Lower leg skin (tissue), 4 donors: ENCODE measurements at regions not wholly inside any gene's neighbourhood (a gene's known extent, or its start where the extent isn't known, plus 50 kb on each side); places are given as distances from the start of the nearest gene placed in this dataset.

ENCODE experiments used
- DNase-seq, 2 donors: peaks; one replicate each; pipeline ENCODE4 v3.0.0-alpha.2; 2019; ENCODE audit warnings: low spot score in 2 of 2
- H3K4me3 ChIP-seq: fragments of 200-600 bp; sonication (generic); 2 replicates; pipeline ENCODE4 v1.5.1; 2017; ENCODE audit warnings: mild to moderate bottlenecking, low read depth; ENCODE audit not compliant: poor library complexity, severe bottlenecking
- POLR2A ChIP-seq, 2 donors: fragments of 450-650 bp; IDR thresholded peaks; one replicate each; pipeline ENCODE4 v1.6.1; 2016 to 2017; ENCODE audit warnings: antibody characterized with exemption in 2 of 2, mild to moderate bottlenecking in 1 of 2, moderate library complexity in 1 of 2
- WGBS, 2 donors: methylation state at CpG; one replicate each; pipeline ENCODE4 v1.1.5; 2018; 5-methylcytosine and 5-hydroxymethylcytosine counted together
- intact Hi-C: fragments of 100-400 bp; cut with DNase I; formaldehyde crosslinking; loops from one replicate; pipeline ENCODE4 v1.15.0; 2023; ENCODE audit warnings: low total_unique reads
- TF ChIP-seq, protein P1 (sequence below), 3 donors: fragments of 450-650 bp; IDR thresholded peaks; one replicate each; pipeline ENCODE4 v1.5.1; 2016; ENCODE audit warnings: antibody characterized with exemption in 3 of 3, mild to moderate bottlenecking in 3 of 3, moderate library complexity in 2 of 3

DNA sequence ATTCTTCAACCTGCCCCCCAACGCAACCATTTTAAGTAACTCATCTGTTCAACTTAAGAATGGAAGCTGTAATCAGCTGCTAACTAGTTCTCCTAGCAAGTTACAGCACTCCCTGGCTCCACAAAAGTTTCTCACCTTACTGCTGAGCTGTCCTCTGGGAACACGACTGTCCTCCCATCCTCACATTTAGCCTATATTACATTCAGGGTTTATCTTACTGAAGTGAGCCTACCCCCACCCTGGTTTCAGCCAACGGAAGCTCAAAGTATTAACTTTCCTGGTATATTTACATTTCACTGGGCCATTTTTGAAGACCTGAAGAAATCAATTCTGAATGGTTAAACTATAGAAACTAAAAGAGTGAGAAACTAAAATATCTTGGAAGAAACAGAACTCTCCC lies 64.9 kb upstream of the TANK start:
- WGBS, 2 donors = 86 to 87% methylated on average over 3 of the region's 3 CpGs
- H3K4me3 ChIP-seq = no peak overlapping the region
- intact Hi-C loops = no loop called here
- no peak for DNase-seq
- no peak for TF ChIP-seq POLR2A (IDR thresholded peaks at IDR 0.05)
- TF ChIP-seq, protein P1, sequence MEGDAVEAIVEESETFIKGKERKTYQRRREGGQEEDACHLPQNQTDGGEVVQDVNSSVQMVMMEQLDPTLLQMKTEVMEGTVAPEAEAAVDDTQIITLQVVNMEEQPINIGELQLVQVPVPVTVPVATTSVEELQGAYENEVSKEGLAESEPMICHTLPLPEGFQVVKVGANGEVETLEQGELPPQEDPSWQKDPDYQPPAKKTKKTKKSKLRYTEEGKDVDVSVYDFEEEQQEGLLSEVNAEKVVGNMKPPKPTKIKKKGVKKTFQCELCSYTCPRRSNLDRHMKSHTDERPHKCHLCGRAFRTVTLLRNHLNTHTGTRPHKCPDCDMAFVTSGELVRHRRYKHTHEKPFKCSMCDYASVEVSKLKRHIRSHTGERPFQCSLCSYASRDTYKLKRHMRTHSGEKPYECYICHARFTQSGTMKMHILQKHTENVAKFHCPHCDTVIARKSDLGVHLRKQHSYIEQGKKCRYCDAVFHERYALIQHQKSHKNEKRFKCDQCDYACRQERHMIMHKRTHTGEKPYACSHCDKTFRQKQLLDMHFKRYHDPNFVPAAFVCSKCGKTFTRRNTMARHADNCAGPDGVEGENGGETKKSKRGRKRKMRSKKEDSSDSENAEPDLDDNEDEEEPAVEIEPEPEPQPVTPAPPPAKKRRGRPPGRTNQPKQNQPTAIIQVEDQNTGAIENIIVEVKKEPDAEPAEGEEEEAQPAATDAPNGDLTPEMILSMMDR (IDR thresholded peaks at IDR 0.05) = no peak

DNA sequence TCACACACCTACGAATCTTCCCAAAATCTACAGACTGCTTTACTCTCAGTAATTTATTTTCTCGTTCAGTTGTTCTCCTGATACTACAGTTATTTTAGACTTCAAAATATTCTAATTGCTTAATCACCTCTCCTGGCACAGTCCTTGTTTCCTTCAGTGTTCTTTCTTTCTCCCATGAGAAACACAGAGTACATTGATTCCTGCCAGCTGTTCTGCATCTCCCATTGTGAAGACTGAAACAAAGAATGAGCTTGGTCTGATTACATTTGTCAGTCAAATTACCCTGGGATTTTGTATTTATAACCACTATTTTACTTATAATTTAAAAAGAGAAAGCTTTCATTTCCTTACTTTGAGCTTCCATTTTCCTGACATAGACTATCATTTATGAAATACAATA lies 63.9 kb upstream of the TANK start:
- TF ChIP-seq, protein P1 (IDR thresholded peaks at IDR 0.05) = no peak
- TF ChIP-seq POLR2A (IDR thresholded peaks at IDR 0.05) = no peak
- intact Hi-C loops = no loop called here
- no peak overlapping the region for H3K4me3 ChIP-seq
- no peak for DNase-seq
- WGBS, 2 donors = 36 to 42% methylated on average over 2 of the region's 2 CpGs

DNA sequence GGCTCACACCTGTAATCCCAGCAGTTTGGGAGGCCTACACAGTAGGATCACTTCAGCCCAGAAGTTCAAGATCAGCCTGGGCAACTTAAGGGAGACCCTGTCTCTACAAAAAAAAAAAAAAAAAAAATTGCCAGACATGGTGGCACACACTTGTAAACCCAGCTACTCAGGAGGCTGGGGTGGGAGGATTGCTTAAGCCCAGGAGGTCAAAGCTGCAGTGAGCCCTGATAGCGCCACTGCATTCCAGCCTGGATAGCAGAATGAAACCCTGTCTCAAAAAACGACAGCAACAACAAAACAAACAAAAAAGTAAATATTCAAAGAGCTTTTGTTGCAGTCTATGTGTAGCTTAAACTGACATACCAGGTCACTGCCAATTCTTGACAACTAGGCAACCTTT lies 63.1 kb upstream of the TANK start:
- intact Hi-C loops = no loop called here
- 82% methylated on average over 2 of the region's 2 CpGs for WGBS, 2 donors
- no peak overlapping the region for H3K4me3 ChIP-seq
- TF ChIP-seq, protein P1 (IDR thresholded peaks at IDR 0.05) = no peak
- no peak for TF ChIP-seq POLR2A (IDR thresholded peaks at IDR 0.05)
- DNase-seq = no peak

DNA sequence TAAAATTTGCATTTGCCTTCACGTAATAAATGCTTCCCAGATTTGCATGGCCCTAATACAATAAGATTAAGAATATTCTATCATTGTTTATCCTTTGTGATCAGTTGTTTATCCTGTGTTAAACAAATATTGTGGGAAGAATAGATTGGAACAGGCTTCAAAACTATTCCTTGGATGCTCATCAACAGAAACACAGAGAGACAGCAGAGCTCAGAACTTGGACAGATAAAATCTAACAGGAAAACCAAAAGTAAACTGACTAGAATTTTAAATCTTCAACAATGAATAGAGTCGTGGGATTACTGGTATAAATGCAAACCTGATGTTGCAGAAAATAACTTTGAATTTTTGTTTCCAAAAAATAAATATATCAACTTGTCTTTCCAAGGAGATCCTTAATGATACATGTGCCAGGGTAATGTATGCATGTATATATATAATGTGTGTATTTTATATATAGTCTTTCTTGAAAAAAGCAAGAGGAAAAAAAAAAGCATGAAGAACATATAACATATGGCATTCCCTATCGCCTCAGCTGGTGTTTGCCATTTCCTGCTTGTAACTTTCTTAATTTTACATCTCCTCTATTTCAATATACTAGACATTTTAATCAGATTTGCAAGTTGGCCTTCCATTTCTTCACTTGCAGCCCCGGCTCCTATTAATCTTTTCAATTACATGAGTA lies 59.9 kb upstream of the TANK start:
- H3K4me3 ChIP-seq = no peak overlapping the region
- no peak for DNase-seq
- WGBS, 2 donors = 60 to 62% methylated on average over 4 of the region's 4 CpGs
- intact Hi-C loops = no loop called here
- no peak for TF ChIP-seq POLR2A (IDR thresholded peaks at IDR 0.05)
- TF ChIP-seq, protein P1 (IDR thresholded peaks at IDR 0.05) = no peak

DNA sequence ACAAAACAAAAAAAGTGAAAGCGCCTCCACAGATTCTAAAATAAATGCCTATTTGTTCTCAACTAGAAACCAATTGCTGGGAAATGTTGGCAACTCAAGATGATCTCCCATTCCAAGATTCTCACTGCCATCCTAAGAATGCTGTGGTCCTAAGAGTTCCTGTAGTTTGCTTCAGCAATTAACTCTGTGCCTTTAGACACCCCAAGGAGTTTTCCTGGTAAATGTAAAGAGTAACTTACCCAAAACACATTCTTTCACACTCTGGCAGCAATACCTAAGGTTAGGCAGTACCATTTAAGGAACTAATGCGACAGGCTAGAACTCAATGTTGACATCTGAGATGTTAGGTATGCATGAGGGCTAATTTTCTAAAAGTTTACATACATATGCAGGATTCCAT lies 58.8 kb upstream of the TANK start:
- intact Hi-C loops = no loop called here
- 77 to 84% methylated on average over 2 of the region's 2 CpGs for WGBS, 2 donors
- no peak overlapping the region for H3K4me3 ChIP-seq
- TF ChIP-seq, protein P1 (IDR thresholded peaks at IDR 0.05) = no peak
- DNase-seq = no peak
